Vagina (tissue), 2 donors: ENCODE measurements at regions not wholly inside any gene's neighbourhood (a gene's known extent, or its start where the extent isn't known, plus 50 kb on each side); places are given as distances from the start of the nearest gene placed in this dataset.

Experiments
- CTCF ChIP-seq, 3 experiments: fragments of 450-650 bp in 2 of 3; fragments of 200-600 bp in 1 of 3; sonication (generic) in 1 of 3; IDR thresholded peaks; one replicate each; pipeline ENCODE4 v1.5.1; 2017 to 2019; ENCODE audit warnings: antibody characterized with exemption in 3 of 3, mild to moderate bottlenecking in 2 of 3, moderate library complexity in 2 of 3
- POLR2A ChIP-seq, 2 donors: fragments of 450-650 bp; IDR thresholded peaks; one replicate each; pipeline ENCODE4 v1.6.1; 2017; ENCODE audit warnings: antibody characterized with exemption in 2 of 2, mild to moderate bottlenecking in 2 of 2, moderate library complexity in 2 of 2
- POLR2AphosphoS5 ChIP-seq, 2 donors: sonication (generic); formaldehyde crosslinking; IDR thresholded peaks; one replicate each; pipeline ENCODE4 v1.9.0; 2017; ENCODE audit warnings: antibody characterized with exemption in 2 of 2, mild to moderate bottlenecking in 2 of 2, low read depth in 1 of 2; ENCODE audit not compliant: insufficient read depth in 1 of 2

- TF ChIP-seq POLR2AphosphoS5 (IDR thresholded peaks at IDR 0.05; ENCODE audit: insufficient read depth in 1 of 2, low read depth in 1 of 2) (no peak), POLR2A (IDR thresholded peaks at IDR 0.05) (no peak), CTCF (IDR thresholded peaks at IDR 0.05) (no peak)
Measured at GRCh38 chr10:113297226-113297625, 255.6 kb upstream of the HABP2 start.
